IPS-18c (cell line): ENCODE measurements at regions not wholly inside any gene's neighbourhood (a gene's known extent, or its start where the extent isn't known, plus 50 kb on each side); places are given as distances from the start of the nearest gene placed in this dataset.
"Not testable (repeated sequence)": the region's sequence is repeated elsewhere in the genome, so short reads cannot be mapped to it uniquely, and the experiment has no call there.

ENCODE experiments used
- H3K4me3 ChIP-seq: 2 replicates; pipeline ENCODE4 v1.7.0; 2013; ENCODE audit warnings: low read depth, mild to moderate bottlenecking, low read length, moderate library complexity; ENCODE audit not compliant: insufficient read depth
- H3K9me3 ChIP-seq: one replicate; pipeline ENCODE4 v1.6.1; 2013; ENCODE audit warnings: mild to moderate bottlenecking, low read length, moderate library complexity; ENCODE audit not compliant: control insufficient read depth, insufficient read depth

DNA sequence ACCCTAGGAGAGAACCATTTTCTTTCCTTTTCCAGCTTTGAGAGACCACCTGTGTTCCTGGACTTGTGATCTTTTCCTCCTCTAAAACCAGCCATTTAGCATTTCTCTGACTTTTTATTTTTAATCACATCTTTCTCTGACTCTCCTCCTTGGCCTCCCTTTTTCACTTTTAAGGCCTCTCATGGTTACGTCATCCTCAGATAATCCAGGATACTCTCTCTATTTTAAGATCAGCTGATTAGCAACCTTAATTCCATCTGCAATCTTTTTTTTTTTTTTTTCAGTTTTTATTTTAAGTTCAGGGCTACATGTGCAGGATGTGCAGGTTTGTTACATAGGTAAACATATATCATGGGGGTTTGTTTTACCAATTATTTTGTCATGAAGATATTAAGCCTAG lies 54.0 kb downstream of the RFPL4B start:
- Histone ChIP-seq H3K9me3 (no peaks in the 10 kb centered on the region), H3K4me3 (no peak overlapping the region)

DNA sequence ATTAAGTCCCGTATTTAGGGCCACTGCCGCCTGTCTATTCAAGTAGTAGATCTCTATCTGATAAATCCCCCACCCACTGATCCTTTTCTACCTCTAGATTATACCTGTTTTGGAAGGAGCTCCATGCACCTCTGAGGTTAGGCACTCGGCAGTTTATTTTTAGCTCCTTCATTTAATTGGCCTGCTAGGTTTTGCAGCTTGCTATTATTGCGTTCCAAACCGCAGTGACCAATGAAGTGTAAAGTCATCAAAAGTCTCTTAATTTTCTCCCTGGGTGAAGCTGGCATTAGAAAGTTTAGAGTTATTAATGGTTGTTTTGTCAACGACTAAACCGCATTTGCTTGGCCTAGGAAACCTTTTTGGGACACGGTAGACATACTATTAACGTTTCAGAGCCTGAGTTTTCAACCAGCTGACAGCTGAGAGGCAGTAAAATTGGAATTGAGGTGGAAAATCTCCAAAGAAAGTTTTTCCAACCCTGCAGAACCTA lies 60.0 kb downstream of the RFPL4B start:
- Histone ChIP-seq H3K4me3 (no peak overlapping the region), H3K9me3 (no peaks in the 10 kb centered on the region)

DNA sequence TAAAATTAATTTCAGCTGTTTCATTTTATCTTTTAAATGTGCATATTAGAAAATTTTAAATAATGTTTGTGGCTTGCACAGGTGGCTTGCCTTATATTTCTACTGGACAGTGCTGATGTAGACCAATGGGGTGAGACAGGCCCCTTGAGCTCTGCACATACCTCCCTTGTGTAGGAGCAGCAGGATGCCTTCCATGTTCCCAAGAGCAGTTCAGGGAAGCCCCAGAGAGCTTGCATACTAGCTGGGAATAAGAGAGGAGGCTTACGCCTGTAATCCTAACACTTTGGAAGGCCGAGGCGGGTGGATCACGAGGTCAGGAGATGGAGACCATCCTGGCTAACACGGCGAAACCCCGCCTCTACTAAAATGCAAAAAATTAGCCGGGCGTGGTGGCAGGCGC lies 61.4 kb downstream of the RFPL4B start:
- Histone ChIP-seq H3K4me3 (no peak overlapping the region), H3K9me3 (no peaks in the 10 kb centered on the region)

DNA sequence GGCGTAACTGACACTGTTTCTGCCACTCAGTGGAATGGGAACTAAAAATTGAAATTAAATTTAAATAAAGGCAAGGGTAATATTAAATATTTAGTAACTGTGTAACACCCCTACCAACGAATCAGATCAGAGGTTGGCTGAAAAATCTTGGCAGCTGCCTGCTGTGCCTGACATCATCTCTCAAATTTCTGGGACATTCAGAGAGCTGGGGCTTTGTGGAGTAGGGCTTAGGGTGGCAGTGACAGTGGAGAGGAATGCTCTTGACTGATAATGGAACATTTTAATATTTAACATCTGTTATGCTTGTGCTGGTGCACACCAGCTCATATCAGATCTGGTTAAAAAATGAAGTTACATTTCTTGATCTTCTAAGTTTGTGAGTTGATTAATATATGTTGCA lies 62.2 kb downstream of the RFPL4B start:
- no peak overlapping the region for H3K4me3 ChIP-seq

DNA sequence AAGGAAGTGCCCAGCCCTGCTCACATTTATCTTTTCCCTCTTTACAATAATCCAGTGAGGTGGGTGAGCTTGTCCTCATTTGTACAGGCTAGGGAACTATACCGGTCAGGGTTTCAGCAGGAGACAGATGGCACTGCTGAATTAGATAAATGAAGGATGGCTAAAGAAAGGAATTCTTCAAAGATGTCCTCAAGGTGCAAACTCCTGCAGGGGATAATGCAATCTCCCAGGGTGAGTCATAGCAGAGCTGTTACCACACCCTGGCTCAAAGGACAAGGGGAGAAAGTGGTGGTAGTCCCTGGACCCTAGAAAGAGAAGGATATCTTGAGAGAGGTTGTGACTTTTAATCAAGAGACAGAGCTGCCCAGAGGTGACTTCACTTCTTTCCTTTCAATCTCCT lies 66.7 kb downstream of the RFPL4B start:
- Histone ChIP-seq H3K9me3 (no peaks in the 10 kb centered on the region), H3K4me3 (no peak overlapping the region)

More for the DNA sequence above, 62.2 kb downstream of the RFPL4B start:
- H3K9me3 ChIP-seq = no peaks in the 10 kb centered on the region

DNA sequence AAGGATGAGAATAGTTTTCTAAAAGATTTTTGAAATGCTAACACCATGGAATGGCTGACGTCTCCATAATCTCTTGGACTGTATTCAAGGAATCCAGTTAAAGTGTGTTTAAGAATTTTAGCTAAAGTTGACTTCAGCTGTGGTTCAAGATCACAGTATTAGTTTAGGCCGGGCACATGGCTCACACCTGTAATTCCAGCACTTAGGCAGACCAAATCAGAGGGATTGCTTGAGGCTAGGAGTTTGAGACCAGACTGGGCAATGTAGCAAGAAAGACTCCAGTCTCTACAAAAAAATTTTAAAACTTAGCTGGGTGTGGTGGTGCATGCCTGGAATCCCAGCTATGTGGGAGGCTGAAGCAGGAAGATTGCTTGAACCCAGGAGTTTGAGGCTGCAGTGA lies 68.2 kb downstream of the RFPL4B start:
- H3K4me3 ChIP-seq = no peak overlapping the region
- H3K9me3 ChIP-seq = no peaks in the 10 kb centered on the region

DNA sequence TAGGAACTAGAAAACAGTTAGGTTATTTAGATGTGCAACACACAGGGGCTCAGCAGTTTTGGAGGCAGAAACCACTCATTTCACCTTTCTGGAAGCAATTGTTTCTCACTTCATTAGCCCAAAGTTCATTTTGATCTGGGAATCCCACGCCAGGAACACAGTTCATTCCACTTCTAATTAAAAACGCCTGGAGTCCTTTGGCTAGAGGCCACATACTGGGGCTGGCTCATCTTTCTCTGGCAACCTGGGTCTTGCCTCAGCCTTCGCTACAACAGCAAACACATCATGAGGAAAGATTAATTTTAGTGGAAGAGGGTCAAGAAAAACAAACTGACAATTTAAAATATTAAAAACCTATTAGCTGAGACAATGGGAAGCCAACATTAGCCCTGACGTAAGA lies 69.7 kb downstream of the RFPL4B start:
- Histone ChIP-seq H3K4me3 (no peak overlapping the region), H3K9me3 (no peaks in the 10 kb centered on the region)

DNA sequence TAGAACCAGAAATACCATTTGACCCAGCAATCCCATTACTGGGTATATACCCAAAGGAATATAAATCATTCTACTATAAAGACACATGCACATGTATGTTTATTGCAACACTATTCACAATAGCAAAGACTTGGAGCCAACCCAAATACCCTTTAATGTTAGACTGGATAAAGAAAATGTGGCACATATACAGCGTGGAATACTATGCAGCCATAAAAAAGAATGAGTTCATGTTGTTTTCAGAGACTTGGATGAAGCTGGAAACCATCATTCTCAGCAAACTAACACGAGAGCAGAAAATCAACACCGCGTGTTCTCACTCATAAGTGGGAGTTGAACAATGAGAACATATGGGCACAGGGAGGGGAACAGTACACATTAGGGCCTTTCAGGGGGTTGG lies 79.9 kb downstream of the RFPL4B start:
- not testable (repeated sequence) for H3K4me3 ChIP-seq, H3K9me3 ChIP-seq

DNA sequence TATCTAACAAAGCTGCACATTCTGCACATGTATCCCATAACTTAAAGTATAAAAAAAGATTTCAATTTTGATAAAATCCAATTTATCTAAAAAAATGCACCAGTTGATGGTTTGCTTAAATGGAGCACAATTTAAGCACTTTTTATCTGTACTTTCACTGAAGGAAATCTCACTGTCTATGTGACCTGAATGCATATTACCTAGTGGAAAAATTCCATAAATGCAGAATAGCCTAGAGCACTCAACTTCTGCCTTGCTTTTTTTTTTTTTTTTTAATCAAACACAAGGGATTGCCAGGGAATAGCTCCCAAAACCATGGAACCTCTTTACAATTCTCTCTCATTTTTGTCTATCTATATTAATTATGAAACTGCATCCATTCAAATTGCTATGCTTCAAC lies 80.4 kb downstream of the RFPL4B start:
- Histone ChIP-seq H3K4me3 (no peak overlapping the region), H3K9me3 (no peaks in the 10 kb centered on the region)

DNA sequence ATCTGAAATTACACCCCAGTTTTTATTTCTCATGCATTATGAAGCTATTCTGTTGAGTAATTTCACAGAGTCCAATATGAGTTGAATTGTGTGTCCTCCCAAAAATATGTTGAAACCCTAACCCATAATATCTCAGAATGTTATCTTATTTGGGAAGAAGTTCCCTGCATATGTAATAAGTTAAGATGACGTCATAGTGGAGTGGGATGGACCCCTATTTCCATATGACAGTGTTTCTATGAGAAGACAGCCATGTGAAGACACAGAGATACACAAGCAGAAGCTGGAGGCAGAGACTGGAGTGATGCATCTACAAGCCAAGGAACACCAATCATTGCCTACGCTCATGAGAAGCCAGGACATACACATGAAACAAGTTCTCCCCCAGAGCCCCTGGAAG lies 81.3 kb downstream of the RFPL4B start:
- no peak overlapping the region for H3K4me3 ChIP-seq
- H3K9me3 ChIP-seq = no peaks in the 10 kb centered on the region

DNA sequence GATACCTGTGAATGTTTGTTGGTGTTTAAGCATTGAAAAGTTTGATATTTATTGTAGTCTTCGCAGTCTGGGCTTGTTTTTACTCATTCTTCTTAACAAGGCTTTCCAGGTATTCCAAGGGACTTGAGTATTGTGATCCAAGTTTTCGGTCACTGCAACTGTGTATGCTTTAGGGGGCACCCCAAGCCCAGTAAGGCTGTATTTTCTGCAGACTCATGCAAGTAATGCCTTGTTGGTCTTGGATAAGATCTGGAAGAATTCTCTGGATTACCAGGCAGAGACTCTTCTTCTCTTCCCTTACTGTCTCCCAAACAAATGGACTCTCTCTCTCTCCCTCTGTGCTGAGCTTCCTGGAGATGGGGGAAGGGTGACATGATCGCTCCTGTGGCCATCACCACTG lies 82.1 kb downstream of the RFPL4B start:
- Histone ChIP-seq H3K4me3 (no peak overlapping the region), H3K9me3 (no peaks in the 10 kb centered on the region)

DNA sequence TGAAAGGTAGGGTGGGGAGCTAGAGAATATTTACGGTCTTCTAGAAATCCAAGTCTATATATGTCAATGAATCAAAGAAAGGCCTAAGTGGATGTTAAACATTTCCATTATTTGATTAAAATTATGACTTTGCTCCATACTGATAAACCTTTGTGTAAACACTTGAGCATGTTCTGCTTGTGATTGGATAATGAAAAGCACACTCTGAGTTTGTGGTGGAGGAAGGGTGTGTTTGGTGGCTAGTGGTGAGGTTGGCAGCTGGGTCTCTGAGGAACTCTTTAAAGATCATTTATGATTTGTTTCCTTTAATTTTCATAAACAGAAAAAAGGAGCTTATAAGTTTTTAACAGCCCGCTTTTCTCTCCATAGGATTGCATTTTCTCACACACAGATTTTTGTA lies 84.7 kb downstream of the RFPL4B start:
- no peak overlapping the region for H3K4me3 ChIP-seq
- no peaks in the 10 kb centered on the region for H3K9me3 ChIP-seq

DNA sequence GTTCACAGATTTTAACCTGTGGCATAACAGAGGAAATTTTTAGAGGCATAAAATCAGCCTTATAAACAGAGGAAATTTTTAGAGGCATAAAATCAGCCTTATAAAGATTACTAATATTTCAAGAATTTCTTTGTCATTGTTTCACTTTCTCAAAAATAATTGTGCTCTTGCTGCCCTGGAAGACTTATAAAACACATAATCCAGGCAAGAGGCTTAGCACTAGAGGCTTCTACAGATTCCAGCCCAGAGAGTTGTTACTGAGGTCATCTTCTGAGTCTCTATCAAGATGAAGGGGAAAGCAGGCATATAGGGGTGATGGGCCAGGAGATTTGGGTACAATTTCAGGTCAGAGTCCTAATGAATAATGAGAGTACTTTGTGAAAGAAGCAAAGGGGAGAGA lies 85.7 kb downstream of the RFPL4B start:
- Histone ChIP-seq H3K9me3 (no peaks in the 10 kb centered on the region), H3K4me3 (no peak overlapping the region)

DNA sequence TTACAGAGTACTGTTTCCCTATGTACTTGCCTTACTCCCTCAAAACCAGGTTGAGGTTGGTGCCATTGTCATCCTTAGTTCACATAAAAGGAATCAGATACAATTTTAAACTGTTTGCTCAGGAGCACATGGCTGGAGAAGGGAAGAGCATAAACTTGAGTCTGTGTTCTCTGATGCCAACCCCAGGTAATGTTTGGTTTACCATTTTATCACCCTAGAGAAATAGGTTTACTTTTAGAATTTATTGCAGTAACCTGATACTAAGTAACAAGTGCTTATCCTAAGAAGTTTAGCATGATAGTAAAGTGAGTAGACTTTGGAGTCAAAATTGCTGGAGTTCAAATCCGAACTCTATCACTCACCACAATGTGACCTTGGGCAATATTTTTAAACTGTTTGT lies 86.3 kb downstream of the RFPL4B start:
- no peaks in the 10 kb centered on the region for H3K9me3 ChIP-seq

DNA sequence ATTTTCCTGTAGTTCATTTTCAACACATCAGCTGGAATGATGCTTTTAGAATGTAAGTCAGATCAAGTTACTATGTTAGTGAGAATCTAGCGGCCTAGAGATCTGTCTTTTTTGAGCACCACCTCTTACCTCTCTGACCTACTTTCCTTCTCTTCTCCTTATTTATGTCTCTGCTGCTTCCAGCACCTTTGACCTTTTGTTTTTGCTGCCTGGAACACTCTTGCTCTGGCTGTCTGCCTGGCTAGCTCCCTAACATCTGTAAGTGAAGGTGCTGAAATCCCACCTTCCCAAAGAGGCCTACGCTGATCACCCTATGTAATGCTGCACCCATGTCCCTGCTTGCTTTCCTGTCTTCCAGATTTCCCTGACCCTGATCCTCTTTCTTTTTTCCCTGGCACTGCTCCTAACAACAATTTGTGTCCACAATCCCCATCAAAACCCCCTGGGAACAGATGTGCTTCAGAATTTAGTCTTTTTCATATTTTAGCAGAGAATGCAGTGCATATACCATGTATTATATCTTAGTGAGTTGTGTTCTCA lies 87.8 kb downstream of the RFPL4B start:
- Histone ChIP-seq H3K9me3 (no peaks in the 10 kb centered on the region), H3K4me3 (no peak overlapping the region)

More for the DNA sequence above, 86.3 kb downstream of the RFPL4B start:
- H3K4me3 ChIP-seq = no peak overlapping the region

DNA sequence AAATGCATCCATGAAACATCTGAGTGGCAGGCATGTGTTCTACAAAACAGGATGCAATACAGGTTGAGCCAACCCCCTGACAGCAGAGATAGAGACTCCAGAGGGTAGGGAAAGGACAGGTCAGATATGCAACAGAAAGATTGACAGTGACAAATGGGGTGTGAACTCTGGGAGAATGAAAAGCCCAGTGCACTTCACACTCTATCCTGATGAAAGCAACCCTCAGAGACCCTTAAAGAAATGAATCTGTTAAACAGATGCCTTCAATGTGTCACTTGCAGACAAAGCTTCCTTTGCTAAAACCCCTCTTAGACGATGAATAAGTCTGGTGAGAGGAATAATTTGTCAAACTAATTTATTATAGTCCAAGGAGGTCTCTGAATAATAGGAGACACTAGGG lies 89.9 kb downstream of the RFPL4B start:
- Histone ChIP-seq H3K4me3 (no peak overlapping the region), H3K9me3 (no peaks in the 10 kb centered on the region)

DNA sequence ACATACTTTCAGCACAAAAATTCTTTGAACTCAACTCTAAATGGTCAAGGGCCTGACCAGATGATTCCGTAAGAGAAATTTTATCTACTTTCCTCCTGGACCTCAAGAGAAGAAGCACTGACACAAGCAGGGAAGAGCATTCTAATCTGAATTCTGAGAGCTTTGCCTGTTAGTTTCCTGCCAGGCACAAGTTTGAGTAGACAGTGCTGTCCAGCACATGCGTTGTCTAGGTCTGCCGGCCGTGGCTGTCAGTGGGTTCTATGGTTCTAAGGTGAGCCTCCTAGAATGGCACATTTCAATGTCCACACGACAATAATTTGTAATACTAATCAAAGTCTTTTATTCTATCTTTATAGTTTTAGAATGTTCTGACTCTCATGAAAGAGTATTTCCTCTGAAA lies 91.9 kb downstream of the RFPL4B start:
- no peak overlapping the region for H3K4me3 ChIP-seq
- H3K9me3 ChIP-seq = no peaks in the 10 kb centered on the region

DNA sequence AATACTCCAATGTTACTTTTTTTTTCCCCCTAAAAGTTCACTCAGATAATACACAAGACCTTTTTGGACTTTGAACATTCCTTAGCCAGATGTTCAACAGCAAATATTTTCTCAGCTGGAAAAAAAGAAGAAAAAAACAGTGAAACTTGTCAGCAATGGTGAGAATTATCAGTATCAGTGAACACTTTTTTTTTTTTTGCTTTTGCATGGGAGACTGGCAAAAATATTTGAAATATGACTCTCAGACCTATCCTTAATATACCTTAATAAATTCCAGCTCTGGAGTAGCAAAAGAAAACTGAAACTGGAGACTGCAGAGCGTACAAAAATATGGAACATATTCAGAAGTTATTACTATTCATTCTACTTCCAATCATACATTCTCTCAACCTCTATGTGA lies 92.3 kb downstream of the RFPL4B start:
- H3K4me3 ChIP-seq = no peak overlapping the region
- H3K9me3 ChIP-seq = no peaks in the 10 kb centered on the region

DNA sequence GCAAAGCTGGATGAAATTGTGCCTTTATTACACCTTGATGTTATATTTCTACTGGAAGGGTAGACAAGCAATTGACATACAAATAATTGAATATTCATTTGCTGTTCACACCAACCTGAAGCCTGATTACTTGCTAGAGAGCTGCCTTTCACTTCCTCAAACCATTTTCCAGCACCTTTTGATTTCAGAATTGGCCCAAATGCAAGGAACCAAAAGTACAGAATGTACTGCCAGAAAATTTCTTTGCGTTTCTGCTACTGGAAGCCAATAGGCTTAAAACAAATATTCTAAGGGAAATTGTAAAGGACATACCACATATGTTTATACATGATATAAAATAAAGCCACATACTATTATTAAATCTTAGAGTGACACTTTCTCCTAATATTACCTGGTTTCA lies 94.5 kb downstream of the RFPL4B start:
- Histone ChIP-seq H3K4me3 (no peak overlapping the region), H3K9me3 (no peaks in the 10 kb centered on the region)
